Astrocyte of the spinal cord (primary cell): ENCODE measurements at regions not wholly inside any gene's neighbourhood (a gene's known extent, or its start where the extent isn't known, plus 50 kb on each side); places are given as distances from the start of the nearest gene placed in this dataset.
"Not testable (repeated sequence)": the region's sequence is repeated elsewhere in the genome, so short reads cannot be mapped to it uniquely, and the experiment has no call there.

Experiments
- DNase-seq: peaks from one replicate; pipeline ENCODE4 v3.0.0; 2011; ENCODE audit warnings: low read depth, low spot score
- H3K4me3 ChIP-seq: 2 replicates; pipeline ENCODE4 v1.5.1; 2011; ENCODE audit warnings: low read depth, mild to moderate bottlenecking, low read length, moderate library complexity
- in situ Hi-C: cut with HindIII; loops from 2 replicates; pipeline ENCODE4 v1.10.0; 2017; ENCODE audit warnings: low sequenced_read_pairs
- TF ChIP-seq, protein P1 (sequence below): IDR thresholded peaks from 2 replicates; pipeline ENCODE4 v1.5.1; 2012; ENCODE audit warnings: low read depth, mild to moderate bottlenecking, low read length, inconsistent platforms

DNA sequence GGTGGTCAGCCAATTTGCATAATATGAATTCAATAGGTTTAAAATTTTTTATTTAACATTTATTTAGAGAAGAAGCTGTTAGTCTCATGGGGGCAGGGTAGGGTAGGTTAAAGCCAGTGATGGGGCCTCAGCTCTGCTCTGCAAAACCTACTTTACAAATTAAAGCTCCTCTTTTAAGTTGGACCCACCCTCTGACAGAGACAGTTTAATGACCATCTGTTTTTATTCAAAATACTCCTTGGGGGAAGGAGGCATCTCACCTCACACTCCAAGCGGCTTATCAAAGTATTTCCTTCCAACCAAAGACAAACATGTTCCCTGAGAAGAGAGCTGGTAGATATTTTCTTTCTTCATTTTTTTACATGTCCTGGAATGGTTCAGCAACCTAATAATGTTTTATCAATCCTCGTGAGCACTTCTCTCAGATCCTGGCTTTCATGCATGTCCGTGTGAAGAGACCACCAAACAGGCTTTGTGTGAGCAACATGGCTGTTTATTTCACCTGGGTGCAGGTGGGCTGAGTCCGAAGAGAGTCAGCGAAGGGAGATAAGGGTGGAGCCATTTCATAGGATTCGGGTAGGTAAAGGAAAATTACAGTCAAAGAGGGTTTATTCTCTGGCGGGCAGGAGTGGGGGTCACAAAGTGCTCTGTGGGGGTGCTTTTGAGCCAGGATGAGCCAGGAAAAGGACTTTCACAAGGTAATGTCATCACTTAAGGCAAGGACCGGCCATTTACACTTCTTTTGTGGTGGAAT is 184.7 kb downstream of the GJA1 start:
- no peak overlapping the region for H3K4me3 ChIP-seq
- in situ Hi-C loops: no loop called here
- DNase-seq: no peak
- TF ChIP-seq, protein P1, sequence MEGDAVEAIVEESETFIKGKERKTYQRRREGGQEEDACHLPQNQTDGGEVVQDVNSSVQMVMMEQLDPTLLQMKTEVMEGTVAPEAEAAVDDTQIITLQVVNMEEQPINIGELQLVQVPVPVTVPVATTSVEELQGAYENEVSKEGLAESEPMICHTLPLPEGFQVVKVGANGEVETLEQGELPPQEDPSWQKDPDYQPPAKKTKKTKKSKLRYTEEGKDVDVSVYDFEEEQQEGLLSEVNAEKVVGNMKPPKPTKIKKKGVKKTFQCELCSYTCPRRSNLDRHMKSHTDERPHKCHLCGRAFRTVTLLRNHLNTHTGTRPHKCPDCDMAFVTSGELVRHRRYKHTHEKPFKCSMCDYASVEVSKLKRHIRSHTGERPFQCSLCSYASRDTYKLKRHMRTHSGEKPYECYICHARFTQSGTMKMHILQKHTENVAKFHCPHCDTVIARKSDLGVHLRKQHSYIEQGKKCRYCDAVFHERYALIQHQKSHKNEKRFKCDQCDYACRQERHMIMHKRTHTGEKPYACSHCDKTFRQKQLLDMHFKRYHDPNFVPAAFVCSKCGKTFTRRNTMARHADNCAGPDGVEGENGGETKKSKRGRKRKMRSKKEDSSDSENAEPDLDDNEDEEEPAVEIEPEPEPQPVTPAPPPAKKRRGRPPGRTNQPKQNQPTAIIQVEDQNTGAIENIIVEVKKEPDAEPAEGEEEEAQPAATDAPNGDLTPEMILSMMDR: no peak

DNA sequence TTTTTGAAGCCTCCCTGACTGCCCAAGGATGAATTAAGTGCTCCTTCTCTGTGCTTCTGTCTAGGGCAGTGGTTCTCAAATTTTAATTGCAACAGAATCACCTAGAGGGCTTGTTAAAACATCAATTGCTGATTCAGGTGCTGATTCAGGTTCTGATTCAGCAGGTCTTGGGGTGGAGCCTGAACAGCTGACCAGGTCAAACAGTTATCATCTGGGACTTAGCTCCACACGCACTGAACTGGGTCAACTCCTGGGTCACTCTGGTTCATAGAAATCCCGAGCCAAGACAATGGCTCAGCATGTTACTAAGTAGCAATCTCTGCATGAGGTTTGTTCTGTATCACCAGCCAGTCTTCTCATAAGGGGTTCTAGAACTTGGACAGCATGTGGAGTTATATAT is 192.3 kb downstream of the GJA1 start:
- in situ Hi-C loops: no loop called here
- TF ChIP-seq, protein P1: no peak

DNA sequence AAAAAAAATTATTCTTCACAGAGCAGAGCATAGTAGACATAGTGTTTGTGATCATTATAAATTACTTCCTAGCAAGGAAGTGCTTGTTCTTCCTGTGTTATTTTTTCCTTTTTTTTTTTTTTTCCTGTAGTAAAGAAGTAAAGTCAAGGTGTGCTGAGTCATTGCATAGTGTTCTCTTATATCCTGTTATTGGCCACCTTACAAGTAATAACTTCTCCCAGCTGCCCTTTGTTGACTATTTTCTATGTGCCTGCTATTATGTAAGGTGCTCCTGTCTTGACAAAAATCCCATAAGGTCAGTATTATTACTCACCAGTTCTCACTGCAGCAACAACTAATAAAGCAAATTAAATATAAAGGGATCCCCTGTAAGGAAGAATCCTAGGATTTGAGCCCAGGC is 195.3 kb downstream of the GJA1 start:
- DNase-seq: no peak
- TF ChIP-seq, protein P1: no peak
- in situ Hi-C loops: no loop called here
- H3K4me3 ChIP-seq: no peak overlapping the region

More for the DNA sequence above, 192.3 kb downstream of the GJA1 start:
- no peak overlapping the region for H3K4me3 ChIP-seq
- DNase-seq: no peak

DNA sequence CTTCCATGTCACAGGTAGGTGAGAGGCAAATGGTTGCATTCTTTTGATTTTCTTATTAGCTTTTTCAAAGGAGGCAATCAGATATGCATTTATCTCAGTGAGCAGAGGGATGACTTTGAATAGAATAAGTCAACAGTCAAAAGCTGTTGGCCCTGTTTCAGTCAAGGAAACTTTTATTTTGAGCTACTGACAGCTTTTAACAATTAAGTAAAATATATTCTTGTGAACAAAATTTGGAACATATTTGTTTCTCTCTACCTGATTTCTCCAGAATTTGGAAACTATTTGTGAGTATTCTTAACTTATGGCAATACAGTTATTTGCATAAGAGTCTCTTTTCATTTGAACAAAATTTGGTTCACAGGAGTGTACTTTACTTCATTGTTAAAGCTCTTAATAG is 196.3 kb downstream of the GJA1 start:
- H3K4me3 ChIP-seq, in situ Hi-C loops, DNase-seq: not testable (repeated sequence)

DNA sequence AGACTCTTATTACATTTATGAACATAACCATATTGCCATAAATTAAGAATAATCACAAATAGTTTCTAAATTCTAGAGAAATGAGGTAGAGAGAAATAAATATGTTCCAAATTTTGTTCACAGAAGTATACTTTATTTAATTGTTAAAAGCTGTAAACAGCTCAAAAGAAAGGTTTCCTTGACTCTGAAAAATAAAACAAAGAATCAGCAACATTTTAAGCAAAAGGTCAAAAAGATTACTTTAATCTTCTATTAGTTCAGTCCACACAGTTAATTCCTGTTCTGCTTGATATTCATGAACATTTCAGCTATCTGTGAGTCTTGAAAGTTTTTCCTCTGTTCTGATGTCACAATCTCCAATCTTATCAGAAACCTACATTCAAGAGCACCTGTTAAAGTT is 197.9 kb downstream of the GJA1 start:
- H3K4me3 ChIP-seq: no peak overlapping the region
- TF ChIP-seq, protein P1: no peak
- in situ Hi-C loops: no loop called here
- no peak for DNase-seq

DNA sequence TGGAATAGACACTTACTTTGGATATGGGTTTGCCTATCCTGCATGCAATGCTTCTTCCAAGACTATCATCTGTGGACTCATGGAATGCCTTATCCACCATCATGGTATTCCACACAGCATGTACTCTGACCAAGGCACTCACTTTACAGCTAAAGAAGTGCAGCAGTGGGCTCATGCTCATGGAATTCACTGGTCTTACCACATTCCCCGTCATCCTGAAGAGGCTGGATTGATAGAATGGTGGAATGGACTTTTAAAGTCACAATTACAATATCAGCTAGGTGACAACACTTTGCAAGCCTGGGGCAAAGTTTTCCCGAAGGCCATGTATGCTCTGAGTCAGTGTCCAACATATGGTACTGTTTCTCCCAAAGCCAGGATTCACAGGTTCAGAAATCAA is 199.1 kb downstream of the GJA1 start:
- DNase-seq, in situ Hi-C loops, H3K4me3 ChIP-seq: not testable (repeated sequence)

DNA sequence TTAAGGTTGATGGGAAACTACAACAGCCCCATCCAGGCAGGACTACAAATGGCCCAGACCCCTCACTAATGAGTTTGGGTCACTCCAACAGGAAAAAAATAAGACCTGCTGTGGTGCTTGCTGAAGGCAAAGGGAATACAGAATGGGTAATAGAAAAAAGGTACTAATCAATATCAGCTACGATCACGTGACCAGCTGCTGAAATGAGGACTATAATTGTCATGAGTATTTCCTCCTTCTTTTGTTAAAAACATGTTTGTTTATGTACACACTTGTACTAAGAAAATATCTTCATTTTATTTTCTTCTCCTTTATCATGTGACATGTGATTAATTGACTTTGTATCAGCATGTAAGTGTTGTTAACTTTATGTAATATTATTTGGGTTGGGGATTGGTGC is 199.9 kb downstream of the GJA1 start:
- no peak overlapping the region for H3K4me3 ChIP-seq
- in situ Hi-C loops: no loop called here
- TF ChIP-seq, protein P1: no peak
- DNase-seq: no peak

DNA sequence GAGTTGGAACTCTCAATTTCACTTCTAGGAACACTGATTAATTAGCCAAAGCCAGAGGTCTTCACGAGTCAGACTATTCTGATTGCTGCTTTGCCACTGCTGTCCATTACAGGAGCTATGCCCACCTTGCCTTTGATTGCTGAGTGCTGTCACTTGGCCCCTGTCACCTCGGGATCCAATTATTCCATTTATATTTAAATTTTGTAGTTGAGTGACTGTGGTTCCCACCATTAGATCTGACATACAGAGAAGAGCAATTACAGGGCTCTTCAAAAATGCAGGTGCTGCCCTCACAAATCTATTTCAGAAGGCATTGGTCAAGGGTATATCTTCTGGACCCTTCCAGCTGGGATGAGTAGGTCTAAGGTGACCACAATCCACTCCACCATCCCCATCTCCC is 200.8 kb downstream of the GJA1 start:
- in situ Hi-C loops, DNase-seq, H3K4me3 ChIP-seq: not testable (repeated sequence)
